NCI-H2171 treated with DMSO at 0.1 percent for 48 hours (cell line): ENCODE measurements at regions not wholly inside any gene's neighbourhood (a gene's known extent, or its start where the extent isn't known, plus 50 kb on each side); places are given as distances from the start of the nearest gene placed in this dataset.
"Not testable (repeated sequence)": the region's sequence is repeated elsewhere in the genome, so short reads cannot be mapped to it uniquely, and the experiment has no call there.

Experiments
- DNase-seq: peaks from one replicate; lab custom pipeline; 2025; lab: John Stamatoyannopoulos, UW

GRCh38 chr3:182628531-182628930 lies 164.8 kb upstream of the ATP11B start:
- no peak for DNase-seq

- no peak for DNase-seq
Measured at GRCh38 chr3:182629521-182629920, 163.8 kb upstream of the ATP11B start.

- DNase-seq: no peak
Measured at GRCh38 chr3:182631183-182632076, 161.9 kb upstream of the ATP11B start.

GRCh38 chr3:182632077-182632393 lies 161.3 kb upstream of the ATP11B start:
- DNase-seq: no peak

DNA sequence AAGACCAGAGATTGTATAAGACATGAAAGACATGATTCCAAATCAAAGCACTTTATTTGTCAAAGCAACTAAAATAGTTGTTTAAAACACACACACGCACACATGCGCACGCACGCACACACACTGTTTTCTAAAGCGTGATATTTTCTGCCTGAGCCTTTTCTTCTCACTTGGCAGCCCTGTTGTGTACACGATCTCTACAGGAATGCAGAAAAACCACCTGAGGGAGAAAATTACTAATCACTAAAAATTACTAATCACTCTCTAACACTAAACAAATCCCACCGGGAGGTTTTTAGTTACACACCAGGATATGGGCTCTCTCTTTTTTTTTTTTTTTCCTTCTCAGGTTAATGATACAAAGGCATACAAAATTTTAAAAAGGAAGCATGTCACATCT lies 160.1 kb upstream of the ATP11B start:
- no peak for DNase-seq

- no peak for DNase-seq
Measured at GRCh38 chr3:182636646-182637045, 156.7 kb upstream of the ATP11B start.

DNA sequence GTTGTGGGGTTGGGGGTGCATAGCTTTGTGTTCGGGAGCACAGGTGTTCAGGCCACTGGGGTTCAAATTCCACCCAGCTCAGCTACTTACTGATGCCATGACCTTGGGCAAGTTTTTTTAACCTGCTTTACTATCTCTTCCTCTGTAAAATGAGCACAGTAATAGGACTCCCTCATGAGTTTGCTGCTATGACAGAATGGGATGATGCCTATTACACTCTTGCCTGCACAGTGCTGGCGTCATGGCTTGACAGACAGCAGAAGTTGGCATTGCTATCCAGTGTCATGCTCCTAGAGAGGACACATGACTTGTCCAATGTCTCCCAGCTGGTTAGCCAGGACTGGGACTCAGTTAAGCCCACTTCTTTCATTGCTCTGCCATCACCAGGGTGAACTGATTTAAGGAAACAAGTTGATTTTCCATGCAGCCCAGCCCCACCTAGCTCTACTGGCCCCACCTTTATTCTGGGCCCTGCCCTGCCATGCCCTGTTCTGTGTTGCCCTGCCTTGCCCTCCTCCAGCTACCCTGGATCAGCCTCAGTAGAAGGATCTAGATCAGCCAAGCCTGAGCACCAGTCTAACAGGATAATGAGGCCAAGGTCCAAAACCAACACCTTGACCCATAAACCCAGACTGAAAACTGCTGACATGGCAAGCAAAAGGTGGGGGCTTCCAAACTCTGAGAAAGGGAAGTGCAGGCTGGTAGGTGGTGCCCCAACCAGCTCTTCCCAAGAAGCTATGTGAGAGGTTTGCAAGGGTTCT lies 155.8 kb upstream of the ATP11B start:
- no peak for DNase-seq

GRCh38 chr3:182644013-182644412 lies 149.3 kb upstream of the ATP11B start:
- DNase-seq: no peak

- no peak for DNase-seq
Measured at GRCh38 chr3:182644790-182645433, 148.4 kb upstream of the ATP11B start.

GRCh38 chr3:182650568-182651128 lies 142.7 kb upstream of the ATP11B start:
- no peak for DNase-seq

GRCh38 chr3:182651461-182651860 lies 141.8 kb upstream of the ATP11B start:
- no peak for DNase-seq

DNA sequence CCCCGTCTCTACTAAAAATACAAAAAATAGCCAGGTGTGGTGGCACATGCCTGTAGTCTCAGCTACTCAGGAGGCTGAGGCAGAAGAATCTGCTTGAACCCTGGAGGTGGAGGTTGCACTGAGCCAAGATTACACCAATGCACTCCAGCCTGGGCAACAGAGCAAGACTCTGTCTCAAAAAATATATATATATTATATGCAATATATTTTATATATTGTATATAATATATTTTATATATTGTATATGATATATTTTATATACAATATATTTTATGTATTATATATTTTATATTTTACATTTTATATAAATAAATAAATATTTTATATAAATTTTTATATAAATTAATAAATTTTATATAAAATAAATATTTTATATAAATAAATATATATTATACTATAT lies 140.2 kb upstream of the ATP11B start:
- DNase-seq: not testable (repeated sequence)

DNA sequence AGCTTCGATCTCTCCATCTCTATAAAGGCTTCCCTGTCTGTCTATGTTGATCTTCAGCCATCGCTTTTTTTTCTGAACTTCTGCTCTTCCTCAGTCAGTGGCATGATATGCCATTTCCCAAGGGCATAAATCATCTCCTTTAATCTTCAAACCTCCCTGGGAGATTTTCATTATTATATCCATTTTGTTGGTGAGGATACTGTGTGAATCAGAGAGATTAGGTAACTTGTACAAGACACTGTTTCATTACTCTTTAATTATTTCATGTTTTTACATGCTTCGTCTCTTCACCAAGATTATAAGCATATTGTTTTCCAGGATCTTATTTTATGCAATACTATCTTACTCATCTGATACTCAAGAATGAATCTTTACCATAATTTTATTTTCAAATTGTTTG lies 124.8 kb upstream of the ATP11B start:
- no peak for DNase-seq

DNA sequence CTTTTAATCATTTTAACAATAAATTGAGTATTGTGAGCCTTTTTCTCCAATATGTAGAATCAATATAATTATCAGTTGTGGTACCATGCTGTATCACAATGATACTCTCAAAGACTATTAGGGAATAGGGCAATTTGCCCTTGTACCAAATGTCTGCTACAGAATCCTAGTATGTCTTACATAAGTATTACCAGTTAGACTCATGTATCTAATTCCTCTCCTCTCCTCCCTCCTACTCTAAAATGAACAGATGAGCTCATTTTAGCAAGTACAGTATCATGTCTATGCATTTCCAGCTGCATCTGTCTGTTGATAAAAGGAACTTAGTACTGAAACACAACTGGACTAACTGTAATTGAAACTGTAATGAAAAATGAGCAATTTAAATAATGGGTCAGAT lies 124.3 kb upstream of the ATP11B start:
- DNase-seq: peak; percentile 5

- DNase-seq: no peak
Measured at GRCh38 chr3:182671541-182671940, 121.8 kb upstream of the ATP11B start.

- no peak for DNase-seq
Measured at GRCh38 chr3:182671942-182672341, 121.4 kb upstream of the ATP11B start.

GRCh38 chr3:182673336-182673735 lies 120.0 kb upstream of the ATP11B start:
- no peak for DNase-seq

- DNase-seq: peak; percentile 46
Measured at GRCh38 chr3:182682263-182683241, 110.8 kb upstream of the ATP11B start.

GRCh38 chr3:182683453-182683852 lies 109.9 kb upstream of the ATP11B start:
- peak; percentile 72 for DNase-seq

DNA sequence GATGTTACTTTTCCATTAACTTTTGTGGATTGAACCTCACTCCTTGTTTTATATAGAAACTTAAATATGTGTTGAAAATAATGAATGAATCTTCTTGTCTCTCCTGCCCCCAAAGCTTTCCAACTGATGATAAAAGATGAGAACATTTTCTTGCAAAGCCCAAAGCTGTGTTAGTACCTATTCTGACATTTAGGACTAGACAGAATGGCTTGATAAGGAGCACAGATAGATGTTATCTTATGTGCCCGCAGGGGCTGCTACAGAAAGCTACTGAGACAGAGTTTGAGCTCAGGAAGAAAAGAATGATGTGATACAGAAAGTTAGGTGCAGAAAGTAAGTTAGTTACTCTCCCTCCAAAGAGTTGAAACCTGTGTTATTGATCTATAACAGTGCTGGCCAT lies 109.4 kb upstream of the ATP11B start:
- DNase-seq: no peak
